SK-N-SH treated with all-trans-retinoic acid at 6 μM for 48 hours (cell line): ENCODE measurements at regions not wholly inside any gene's neighbourhood (a gene's known extent, or its start where the extent isn't known, plus 50 kb on each side); places are given as distances from the start of the nearest gene placed in this dataset.

Experiments
- ATAC-seq: fragments of 200-7000 bp; cut with Tn5 transposase; 3 replicates; pipeline ENCODE4 v1.9.1; 2020; ENCODE audit warnings: mild to moderate bottlenecking, moderate library complexity
- ARNTL ChIP-seq: fragments of 450-650 bp; formaldehyde crosslinking; IDR thresholded peaks from 2 replicates; pipeline ENCODE4 v1.5.0; 2020; ENCODE audit warnings: low read depth, mild to moderate bottlenecking, moderate library complexity, borderline replicate concordance
- BACH2 ChIP-seq: fragments of 250-450 bp; sonication (Bioruptor Pico); IDR thresholded peaks from 2 replicates; pipeline ENCODE4 v1.9.0; 2021; ENCODE audit warnings: mild to moderate bottlenecking, borderline replicate concordance
- CREB5 ChIP-seq: fragments of 250-450 bp; sonication (Bioruptor Pico); IDR thresholded peaks from 2 replicates; pipeline ENCODE4 v1.5.1; 2020; ENCODE audit warnings: low read depth, mild to moderate bottlenecking, moderate library complexity
- CSDC2 ChIP-seq: fragments of 250-450 bp; sonication (Bioruptor Pico); IDR thresholded peaks from 2 replicates; pipeline ENCODE4 v1.5.0; 2020; ENCODE audit warnings: mild to moderate bottlenecking, moderate library complexity
- CSRNP3 ChIP-seq: fragments of 250-450 bp; sonication (Bioruptor Pico); IDR thresholded peaks from 2 replicates; pipeline ENCODE4 v1.5.1; 2021; ENCODE audit warnings: mild to moderate bottlenecking, moderate library complexity
- ESRRG ChIP-seq: fragments of 250-450 bp; sonication (Bioruptor Pico); IDR thresholded peaks from 2 replicates; pipeline ENCODE4 v1.6.1; 2021; ENCODE audit warnings: mild to moderate bottlenecking
- GLIS3 ChIP-seq: fragments of 250-450 bp; sonication (Bioruptor Pico); IDR thresholded peaks from 2 replicates; pipeline ENCODE4 v1.5.0; 2020; ENCODE audit warnings: mild to moderate bottlenecking, moderate library complexity
- ISL1 ChIP-seq: fragments of 250-450 bp; sonication (Bioruptor Pico); IDR thresholded peaks from 2 replicates; pipeline ENCODE4 v2.1.2; 2022; ENCODE audit warnings: mild to moderate bottlenecking, moderate library complexity
- OSR1 ChIP-seq: fragments of 250-450 bp; sonication (Bioruptor Pico); IDR thresholded peaks from 2 replicates; pipeline ENCODE4 v1.8.0; 2022; ENCODE audit warnings: moderate library complexity, mild to moderate bottlenecking, inconsistent platforms
- PATZ1 ChIP-seq: fragments of 250-450 bp; sonication (Bioruptor Pico); IDR thresholded peaks from 2 replicates; pipeline ENCODE4 v1.8.0; 2020; ENCODE audit warnings: mild to moderate bottlenecking, moderate library complexity, borderline replicate concordance
- POU6F1 ChIP-seq: fragments of 250-450 bp; sonication (Bioruptor Pico); IDR thresholded peaks from 2 replicates; pipeline ENCODE4 v1.8.0; 2021; ENCODE audit warnings: low read depth, mild to moderate bottlenecking, moderate library complexity, borderline replicate concordance
- PPARA ChIP-seq: fragments of 250-450 bp; sonication (Bioruptor Pico); IDR thresholded peaks from 2 replicates; pipeline ENCODE4 v1.5.0; 2020; ENCODE audit warnings: mild to moderate bottlenecking, borderline replicate concordance
- RARB ChIP-seq: fragments of 250-450 bp; sonication (Bioruptor Pico); IDR thresholded peaks from 2 replicates; pipeline ENCODE4 v1.8.0; 2021; ENCODE audit warnings: mild to moderate bottlenecking, moderate library complexity
- SNAI2 ChIP-seq: fragments of 250-450 bp; sonication (Bioruptor Pico); IDR thresholded peaks from 2 replicates; pipeline ENCODE4 v1.5.0; 2020; ENCODE audit warnings: mild to moderate bottlenecking, moderate library complexity
- TCF4 ChIP-seq: fragments of 250-450 bp; sonication (Bioruptor Pico); IDR thresholded peaks from 2 replicates; pipeline ENCODE4 v1.8.0; 2021; ENCODE audit warnings: mild to moderate bottlenecking, moderate library complexity, borderline replicate concordance
- TSHZ2 ChIP-seq: fragments of 250-450 bp; sonication (Bioruptor Pico); IDR thresholded peaks from 2 replicates; pipeline ENCODE4 v1.5.0; 2020; ENCODE audit warnings: mild to moderate bottlenecking, moderate library complexity
- ZC3H10 ChIP-seq: fragments of 250-450 bp; sonication (Bioruptor Pico); IDR thresholded peaks from 2 replicates; pipeline ENCODE4 v1.5.1; 2021; ENCODE audit warnings: mild to moderate bottlenecking, moderate library complexity
- ZFP3 ChIP-seq: fragments of 250-450 bp; sonication (Bioruptor Pico); IDR thresholded peaks from 2 replicates; pipeline ENCODE4 v1.5.0; 2020; ENCODE audit warnings: mild to moderate bottlenecking, moderate library complexity
- ZFP30 ChIP-seq: fragments of 450-650 bp; formaldehyde crosslinking; IDR thresholded peaks from 2 replicates; pipeline ENCODE4 v1.5.0; 2022; ENCODE audit warnings: mild to moderate bottlenecking, moderate library complexity
- ZNF565 ChIP-seq: fragments of 450-650 bp; formaldehyde crosslinking; conservative IDR thresholded peaks from 2 replicates; pipeline ENCODE4 v1.5.0; 2020; ENCODE audit warnings: low read depth, mild to moderate bottlenecking, moderate library complexity
- ZNF70 ChIP-seq: fragments of 450-650 bp; formaldehyde crosslinking; IDR thresholded peaks from 2 replicates; pipeline ENCODE4 v1.5.0; 2020; ENCODE audit warnings: mild to moderate bottlenecking, moderate library complexity
- ZNF8 ChIP-seq: fragments of 450-650 bp; formaldehyde crosslinking; IDR thresholded peaks from 2 replicates; pipeline ENCODE4 v1.5.0; 2020; ENCODE audit warnings: mild to moderate bottlenecking, moderate library complexity

GRCh38 chr3:181289306-181289705 is 299.8 kb upstream of the DNAJC19 start:
- no peak for ATAC-seq
- TF ChIP-seq BACH2 (CRISPR knock-in tag) (no peak), GLIS3 (CRISPR knock-in tag) (no peak), PPARA (CRISPR knock-in tag) (no peak), ZFP3 (CRISPR knock-in tag) (no peak), CSDC2 (no peak), ZNF70 (CRISPR knock-in tag) (no peak), TSHZ2 (CRISPR knock-in tag) (no peak), CREB5 (CRISPR knock-in tag) (no peak), ISL1 (CRISPR knock-in tag) (no peak), ZC3H10 (CRISPR knock-in tag) (no peak), POU6F1 (no peak), OSR1 (CRISPR knock-in tag) (no peak), PATZ1 (CRISPR knock-in tag) (no peak), SNAI2 (CRISPR knock-in tag) (no peak), TCF4 (CRISPR knock-in tag) (no peak), CSRNP3 (CRISPR knock-in tag) (no peak), ARNTL (CRISPR knock-in tag) (no peak), RARB (no peak)
- TF ChIP-seq, all 23 proteins: peak for 0

GRCh38 chr3:181288145-181288544 is 298.6 kb upstream of the DNAJC19 start:
- ATAC-seq, result no peak
- TF ChIP-seq ZFP30 (no peak), ZNF70 (CRISPR knock-in tag) (no peak), POU6F1 (no peak), CSRNP3 (CRISPR knock-in tag) (no peak), ESRRG (CRISPR knock-in tag) (no peak), ZNF8 (CRISPR knock-in tag) (no peak), SNAI2 (CRISPR knock-in tag) (no peak), TCF4 (CRISPR knock-in tag) (no peak), CREB5 (CRISPR knock-in tag) (no peak), PPARA (CRISPR knock-in tag) (no peak), ZNF565 (CRISPR knock-in tag) (no peak), TSHZ2 (CRISPR knock-in tag) (no peak), BACH2 (CRISPR knock-in tag) (no peak)
